MM.1S (cell line): ENCODE measurements at regions not wholly inside any gene's neighbourhood (a gene's known extent, or its start where the extent isn't known, plus 50 kb on each side); places are given as distances from the start of the nearest gene placed in this dataset.

Source experiments
- CTCF ChIP-seq: fragments of 300-600 bp; sonication (generic); IDR thresholded peaks from 2 replicates; pipeline ENCODE4 v1.5.1; 2016; ENCODE audit warnings: antibody characterized with exemption, low read length, mixed read lengths
- EZH2 ChIP-seq: fragments of 300-600 bp; sonication (generic); optimal IDR thresholded peaks from 2 replicates; pipeline ENCODE3; 2017; ENCODE audit warnings: low read depth, mild to moderate bottlenecking, antibody characterized with exemption, low read length, mixed read lengths
- EZH2phosphoT487 ChIP-seq: fragments of 300-600 bp; sonication (generic); IDR thresholded peaks from 2 replicates; pipeline ENCODE4 v1.6.1; 2018; ENCODE audit warnings: antibody characterized with exemption, low read length

- TF ChIP-seq CTCF, result no peak
- no peak for TF ChIP-seq EZH2
- TF ChIP-seq EZH2phosphoT487, result no peak
These were observed 1044.3 kb upstream of the KLHL29 start for GRCh38 chr2:22340716-22341115.
